Adrenal gland (tissue), 9 donors: ENCODE measurements at regions not wholly inside any gene's neighbourhood (a gene's known extent, or its start where the extent isn't known, plus 50 kb on each side); places are given as distances from the start of the nearest gene placed in this dataset.
A peak's percentile ranks its signal among the peaks of the same experiment; 100 is the strongest.

Experiments
- DNase-seq, 7 donors: peaks; one replicate each; pipeline ENCODE4 v3.0.0-alpha.2; 2019 to 2020
- H3K27ac ChIP-seq, 5 donors: fragments of 200-600 bp; sonication (generic) in 4 of 5; 1 replicate in 3 of 5; 2 replicates in 2 of 5; pipeline versions ENCODE4 v1.5.1 to v1.8.0; 2016 to 2020; ENCODE audit warnings: mild to moderate bottlenecking in 1 of 5
- H3K27me3 ChIP-seq: fragments of 200-600 bp; 2 replicates; pipeline ENCODE4 v1.8.0; 2021
- H3K36me3 ChIP-seq, 2 donors: fragments of 200-600 bp; replicated peaks in 1 of 2; 1 replicate in 1 of 2; 2 replicates in 1 of 2; pipeline versions ENCODE4 v1.5.1 to v1.8.0; 2018 to 2022
- H3K4me1 ChIP-seq, 2 donors: fragments of 200-600 bp; replicated peaks in 1 of 2; 1 replicate in 1 of 2; 2 replicates in 1 of 2; pipeline versions ENCODE4 v1.5.1 to v1.8.0; 2018 to 2021
- H3K4me3 ChIP-seq, 4 donors: fragments of 200-600 bp; sonication (generic) in 3 of 4; one replicate each; pipeline ENCODE4 v1.5.1; 2016 to 2018
- H3K9me3 ChIP-seq, 3 donors: fragments of 200-600 bp; sonication (generic) in 1 of 3; replicated peaks in 1 of 3; 1 replicate in 2 of 3; 2 replicates in 1 of 3; pipeline versions ENCODE4 v1.5.1 to v1.8.0; 2016 to 2021
- CTCF ChIP-seq, 6 experiments: fragments of 450-650 bp in 4 of 6; fragments of 200-600 bp in 2 of 6; sonication (generic) in 1 of 6; IDR thresholded peaks; 1 replicate in 5 of 6; 2 replicates in 1 of 6; pipeline versions ENCODE4 v1.5.1 to v1.8.0; 2016 to 2021; ENCODE audit warnings: antibody characterized with exemption in 6 of 6, mild to moderate bottlenecking in 2 of 6, moderate library complexity in 1 of 6
- POLR2A ChIP-seq, 2 donors: fragments of 450-650 bp; IDR thresholded peaks; one replicate each; pipeline ENCODE4 v1.6.1; 2017; ENCODE audit warnings: antibody characterized with exemption in 2 of 2, mild to moderate bottlenecking in 2 of 2, moderate library complexity in 1 of 2
- WGBS, 4 donors: extraction: QIAGEN DNeasy Blood & Tissue Kit in 2 of 4; methylation state at CpG; one replicate each; pipeline versions ENCODE4 v1.1.5 to v1.1.7; 2013 to 2017; 5-methylcytosine and 5-hydroxymethylcytosine counted together
- intact Hi-C, 2 donors: fragments of 100-400 bp; cut with DNase I; formaldehyde crosslinking; loops; one replicate each; pipeline versions ENCODE4 v1.14.1 to v1.15.0; 2022 to 2023
- donor health status: healthy with polysubstance abuse.
- donor health status: Bipolar disorder and iron deficiency.
- donor health status: DM: yes; HTN: yes; CAD: no.
- donor health status: DM: no; HTN: no; CAD: no.
- donor health status: DM: no; HTN: no; CAD: no.

- no peak overlapping the region for H3K4me3 ChIP-seq
- no peak overlapping the region for H3K27ac ChIP-seq
- TF ChIP-seq POLR2A (IDR thresholded peaks at IDR 0.05), result no peak
- TF ChIP-seq CTCF (IDR thresholded peaks at IDR 0.05), result no peak
- no peaks in the 10 kb centered on the region for H3K36me3 ChIP-seq
- 60 to 88% (median 76%) methylated on average over 1 of the region's 1 CpG for WGBS, 4 donors
- intact Hi-C loops, result no loop called here
- no peaks in the 10 kb centered on the region for H3K27me3 ChIP-seq
- H3K4me1 ChIP-seq, result no peaks in the 10 kb centered on the region
- DNase-seq, result no peak
- no peaks in the 10 kb centered on the region for H3K9me3 ChIP-seq
These were observed 284.9 kb upstream of the COX7C start for GRCh38 chr5:86332851-86333250.

GRCh38 chr5:86337667-86338460, 279.9 kb upstream of the COX7C start:
- no peaks in the 10 kb centered on the region for H3K36me3 ChIP-seq
- peak in 1 of 7 donors; percentile 41 for DNase-seq
- no peaks in the 10 kb centered on the region for H3K9me3 ChIP-seq
- no peaks in the 10 kb centered on the region for H3K4me1 ChIP-seq
- intact Hi-C loops, result no loop called here
- TF ChIP-seq CTCF (IDR thresholded peaks at IDR 0.05) (no peak), POLR2A (IDR thresholded peaks at IDR 0.05) (no peak)
- H3K27me3 ChIP-seq, result no peaks in the 10 kb centered on the region
- no peak overlapping the region for H3K4me3 ChIP-seq
- WGBS, 4 donors, result 73 to 89% (median 82%) methylated on average over 7 to 10 of the region's 10 CpGs
- no peak overlapping the region for H3K27ac ChIP-seq

- DNase-seq, result no peak
- intact Hi-C loops, result no loop called here
- H3K4me1 ChIP-seq, result no peaks in the 10 kb centered on the region
- H3K9me3 ChIP-seq, result no peaks in the 10 kb centered on the region
- WGBS, 4 donors, result 53 to 87% (median 59%) methylated on average over 2 of the region's 2 CpGs
- no peaks in the 10 kb centered on the region for H3K36me3 ChIP-seq
- H3K27me3 ChIP-seq, result no peaks in the 10 kb centered on the region
- H3K27ac ChIP-seq, result no peak overlapping the region
- H3K4me3 ChIP-seq, result no peak overlapping the region
- TF ChIP-seq CTCF (IDR thresholded peaks at IDR 0.05) (no peak), POLR2A (IDR thresholded peaks at IDR 0.05) (no peak)
These were observed 263.1 kb upstream of the COX7C start for GRCh38 chr5:86354664-86355063.

DNA sequence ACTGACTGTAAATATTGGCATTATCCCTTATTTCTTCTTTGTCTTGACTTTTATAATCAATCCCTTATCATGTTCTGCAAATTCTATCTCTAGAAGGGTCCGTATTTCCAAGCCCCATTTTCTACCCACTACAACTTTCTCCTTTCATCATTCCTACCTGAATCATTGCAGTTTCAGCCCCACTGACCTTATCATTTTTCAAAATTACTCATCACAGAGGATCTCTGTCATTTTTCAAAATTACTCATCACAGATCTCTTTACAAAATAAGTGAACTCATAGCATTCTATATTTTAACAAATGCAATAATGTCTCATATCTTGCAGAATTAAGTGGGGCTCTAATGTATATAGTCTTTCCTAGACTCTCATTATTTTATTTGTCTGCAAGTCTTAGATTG, 256.9 kb upstream of the COX7C start:
- Histone ChIP-seq H3K27ac (no peak overlapping the region), H3K4me1 (no peaks in the 10 kb centered on the region), H3K9me3 (no peaks in the 10 kb centered on the region), H3K36me3 (no peaks in the 10 kb centered on the region), H3K27me3 (no peaks in the 10 kb centered on the region), H3K4me3 (no peak overlapping the region)
- 48 to 68% (median 58%) methylated on average over 1 of the region's 1 CpG for WGBS, 4 donors
- TF ChIP-seq POLR2A (IDR thresholded peaks at IDR 0.05) (no peak), CTCF (IDR thresholded peaks at IDR 0.05) (no peak)
- no peak for DNase-seq
- intact Hi-C loops, result no loop called here
